ENCODE measurements at regions not wholly inside any gene's neighbourhood (a gene's known extent, or its start where the extent isn't known, plus 50 kb on each side); places are given as distances from the start of the nearest gene placed in this dataset.

DNA sequence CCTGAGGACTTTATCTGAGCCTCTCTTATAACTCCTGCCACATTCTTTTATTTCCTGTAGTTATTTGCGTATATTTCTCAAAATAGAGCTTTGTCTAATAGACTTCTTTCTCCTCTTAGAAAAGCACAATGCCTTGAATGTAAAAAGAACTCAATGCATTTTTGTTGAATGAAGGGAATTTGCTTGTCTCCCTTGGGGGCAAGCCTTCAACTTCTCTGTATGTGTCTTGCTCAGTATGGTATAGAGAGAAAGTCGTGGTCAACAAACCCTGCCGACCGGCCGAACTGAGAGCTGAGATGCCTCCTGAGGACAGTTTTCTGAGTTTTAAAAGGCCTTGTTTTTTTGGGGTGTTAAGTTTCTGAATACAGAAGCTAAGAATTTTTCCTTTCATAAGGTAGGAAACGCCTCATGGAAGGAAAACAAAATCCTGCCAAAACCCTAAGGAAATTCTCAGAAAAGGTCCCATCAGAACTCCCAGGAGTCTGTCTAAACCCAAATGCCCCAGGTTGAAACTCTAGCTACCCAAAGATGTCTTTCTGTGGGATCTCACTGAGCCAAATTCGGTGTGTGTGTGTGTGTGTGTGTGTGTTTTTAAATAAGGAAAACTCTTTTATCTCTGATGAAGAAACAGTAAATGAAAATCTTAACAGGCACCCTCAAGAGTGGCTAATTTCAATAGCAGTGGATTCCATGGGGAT lies 136.6 kb downstream of the C12orf75 start:
- TF ChIP-seq, protein P1, sequence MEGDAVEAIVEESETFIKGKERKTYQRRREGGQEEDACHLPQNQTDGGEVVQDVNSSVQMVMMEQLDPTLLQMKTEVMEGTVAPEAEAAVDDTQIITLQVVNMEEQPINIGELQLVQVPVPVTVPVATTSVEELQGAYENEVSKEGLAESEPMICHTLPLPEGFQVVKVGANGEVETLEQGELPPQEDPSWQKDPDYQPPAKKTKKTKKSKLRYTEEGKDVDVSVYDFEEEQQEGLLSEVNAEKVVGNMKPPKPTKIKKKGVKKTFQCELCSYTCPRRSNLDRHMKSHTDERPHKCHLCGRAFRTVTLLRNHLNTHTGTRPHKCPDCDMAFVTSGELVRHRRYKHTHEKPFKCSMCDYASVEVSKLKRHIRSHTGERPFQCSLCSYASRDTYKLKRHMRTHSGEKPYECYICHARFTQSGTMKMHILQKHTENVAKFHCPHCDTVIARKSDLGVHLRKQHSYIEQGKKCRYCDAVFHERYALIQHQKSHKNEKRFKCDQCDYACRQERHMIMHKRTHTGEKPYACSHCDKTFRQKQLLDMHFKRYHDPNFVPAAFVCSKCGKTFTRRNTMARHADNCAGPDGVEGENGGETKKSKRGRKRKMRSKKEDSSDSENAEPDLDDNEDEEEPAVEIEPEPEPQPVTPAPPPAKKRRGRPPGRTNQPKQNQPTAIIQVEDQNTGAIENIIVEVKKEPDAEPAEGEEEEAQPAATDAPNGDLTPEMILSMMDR (IDR thresholded peaks at IDR 0.05): no peak
- no peak for TF ChIP-seq EP300 (IDR thresholded peaks at IDR 0.05)
